ENCODE measurements at regions not wholly inside any gene's neighbourhood (a gene's known extent, or its start where the extent isn't known, plus 50 kb on each side); places are given as distances from the start of the nearest gene placed in this dataset.

- no peak for TF ChIP-seq CTCF (IDR thresholded peaks at IDR 0.05; ENCODE audit: borderline replicate concordance, control extremely low read depth, extremely low read depth, insufficient read depth, missing control alignments)
- in situ Hi-C loops (cut with MboI; ENCODE audit: low sequenced_read_pairs, unreplicated experiment): no loop called here
Measured at GRCh38 chr13:73943965-73944233, 190.3 kb downstream of the KLF12 start.

GRCh38 chr13:73943137-73943964 is 190.9 kb downstream of the KLF12 start:
- in situ Hi-C loops (cut with MboI; ENCODE audit: low sequenced_read_pairs, unreplicated experiment): no loop called here
- no peak for TF ChIP-seq CTCF (IDR thresholded peaks at IDR 0.05; ENCODE audit: borderline replicate concordance, control extremely low read depth, extremely low read depth, insufficient read depth, missing control alignments)
- peak; percentile 44 for DNase-seq (ENCODE audit: low spot score)

More at GRCh38 chr13:73943965-73944233, 190.3 kb downstream of the KLF12 start:
- DNase-seq (ENCODE audit: low spot score): no peak

GRCh38 chr13:73941752-73942151 is 192.5 kb downstream of the KLF12 start:
- TF ChIP-seq CTCF (IDR thresholded peaks at IDR 0.05; ENCODE audit: borderline replicate concordance, control extremely low read depth, extremely low read depth, insufficient read depth, missing control alignments): no peak
- in situ Hi-C loops (cut with MboI; ENCODE audit: low sequenced_read_pairs, unreplicated experiment): no loop called here
- no peak for DNase-seq (ENCODE audit: low spot score)

- in situ Hi-C loops (cut with MboI; ENCODE audit: low sequenced_read_pairs, unreplicated experiment): no loop called here
- no peak for DNase-seq (ENCODE audit: low spot score)
- no peak for TF ChIP-seq CTCF (IDR thresholded peaks at IDR 0.05; ENCODE audit: borderline replicate concordance, control extremely low read depth, extremely low read depth, insufficient read depth, missing control alignments)
Measured at GRCh38 chr13:73940098-73940497, 194.1 kb downstream of the KLF12 start.

DNA sequence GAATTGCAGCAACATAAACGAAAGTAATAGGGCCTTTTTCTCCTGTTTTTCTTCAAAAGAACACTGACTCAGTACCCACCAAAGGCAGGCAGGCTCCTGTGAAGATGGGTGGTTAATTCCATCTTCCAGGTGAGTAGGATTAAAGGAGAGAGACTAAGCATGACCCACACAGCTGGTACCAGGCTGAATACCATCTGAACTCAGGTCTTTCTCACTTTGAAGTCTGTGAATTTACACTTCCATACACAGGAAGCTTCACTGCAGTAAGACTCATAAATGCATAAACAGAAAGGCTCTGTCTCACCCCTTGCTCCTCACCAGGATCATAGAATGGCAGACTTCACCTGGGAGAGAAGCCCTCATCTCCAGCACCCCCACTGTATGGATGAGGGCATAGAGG is 194.6 kb downstream of the KLF12 start:
- no peak for TF ChIP-seq CTCF (IDR thresholded peaks at IDR 0.05; ENCODE audit: borderline replicate concordance, control extremely low read depth, extremely low read depth, insufficient read depth, missing control alignments)
- in situ Hi-C loops (cut with MboI; ENCODE audit: low sequenced_read_pairs, unreplicated experiment): no loop called here
- DNase-seq (ENCODE audit: low spot score): no peak

DNA sequence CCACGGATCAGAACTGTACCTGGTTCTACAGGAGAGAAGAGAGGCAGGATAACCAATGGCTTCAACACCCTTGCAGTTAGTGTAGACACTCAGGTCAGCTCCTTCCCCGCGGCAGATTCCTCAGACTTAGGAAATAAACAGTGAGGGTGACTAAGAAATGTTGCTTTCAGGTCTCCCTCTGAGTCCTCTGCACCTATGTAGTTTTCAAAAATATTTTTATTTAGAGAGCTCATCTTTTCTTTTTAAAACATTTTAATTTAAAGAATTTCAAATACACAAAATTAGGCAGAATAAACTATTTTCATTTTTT is 195.2 kb downstream of the KLF12 start:
- DNase-seq (ENCODE audit: low spot score): no peak
- in situ Hi-C loops (cut with MboI; ENCODE audit: low sequenced_read_pairs, unreplicated experiment): no loop called here
- TF ChIP-seq CTCF (IDR thresholded peaks at IDR 0.05; ENCODE audit: borderline replicate concordance, control extremely low read depth, extremely low read depth, insufficient read depth, missing control alignments): no peak
